H9 (cell line): ENCODE measurements at regions not wholly inside any gene's neighbourhood (a gene's known extent, or its start where the extent isn't known, plus 50 kb on each side); places are given as distances from the start of the nearest gene placed in this dataset.

Experiments
- DNase-seq: peaks from one replicate; pipeline ENCODE4 v3.0.0-alpha.2; 2017
- H2AFZ ChIP-seq: one replicate; pipeline ENCODE4 v1.6.1; 2013; ENCODE audit warnings: mild to moderate bottlenecking, low read length, control low read depth, moderate library complexity
- H2AK5ac ChIP-seq: 2 replicates; pipeline ENCODE4 v1.6.1; 2013; ENCODE audit warnings: low read length, control low read depth, mixed read lengths; ENCODE audit not compliant: insufficient read length
- H2BK120ac ChIP-seq: one replicate; pipeline ENCODE4 v1.6.1; 2013; ENCODE audit warnings: low read depth, mild to moderate bottlenecking, low read length, control low read depth, inconsistent platforms; ENCODE audit not compliant: poor library complexity, severe bottlenecking
- H2BK12ac ChIP-seq: 2 replicates; pipeline ENCODE4 v1.6.1; 2013; ENCODE audit warnings: low read length, control low read depth, mixed read lengths, low read depth; ENCODE audit not compliant: insufficient read length
- H2BK15ac ChIP-seq: 2 replicates; pipeline ENCODE4 v1.6.1; 2013; ENCODE audit warnings: low read depth, low read length, control low read depth
- H2BK20ac ChIP-seq: one replicate; pipeline ENCODE4 v1.6.1; 2013; ENCODE audit warnings: low read depth, mild to moderate bottlenecking, low read length, control low read depth, inconsistent platforms; ENCODE audit not compliant: poor library complexity, severe bottlenecking
- H2BK5ac ChIP-seq: 2 replicates; pipeline ENCODE4 v1.6.1; 2013; ENCODE audit warnings: low read length, control low read depth, mixed read lengths; ENCODE audit not compliant: insufficient read length
- H3K14ac ChIP-seq: 2 replicates; pipeline ENCODE4 v1.6.1; 2013; ENCODE audit warnings: low read length, control low read depth; ENCODE audit not compliant: insufficient read depth
- H3K18ac ChIP-seq: 2 replicates; pipeline ENCODE4 v1.6.1; 2013; ENCODE audit warnings: low read depth, mild to moderate bottlenecking, mixed read lengths, low read length, control low read depth; ENCODE audit not compliant: insufficient read length
- H3K23ac ChIP-seq: 2 replicates; pipeline ENCODE4 v1.6.1; 2013; ENCODE audit warnings: low read length, control low read depth, mixed read lengths, low read depth; ENCODE audit not compliant: insufficient read length
- H3K23me2 ChIP-seq: 2 replicates; pipeline ENCODE4 v1.6.1; 2013; ENCODE audit warnings: low read depth, mild to moderate bottlenecking, mixed read lengths, low read length, control low read depth; ENCODE audit not compliant: insufficient read length, poor library complexity, severe bottlenecking
- H3K27ac ChIP-seq: 2 replicates; pipeline ENCODE4 v1.5.1; 2013; ENCODE audit warnings: low read length, control low read depth, mixed read lengths, low read depth; ENCODE audit not compliant: insufficient read length
- H3K27me3 ChIP-seq: 2 replicates; pipeline ENCODE4 v1.6.1; 2013; ENCODE audit warnings: low read length, control low read depth, inconsistent platforms; ENCODE audit not compliant: insufficient read depth
- H3K4ac ChIP-seq: 2 replicates; pipeline ENCODE4 v1.6.1; 2013; ENCODE audit warnings: low read depth, mild to moderate bottlenecking, control low read depth, inconsistent platforms, low read length, moderate library complexity
- H3K4me1 ChIP-seq: 2 replicates; pipeline ENCODE4 v1.6.1; 2013; ENCODE audit warnings: low read length, control low read depth, inconsistent platforms; ENCODE audit not compliant: insufficient read depth
- H3K4me2 ChIP-seq: 2 replicates; pipeline ENCODE4 v1.6.1; 2013; ENCODE audit warnings: low read length, control low read depth, mixed read lengths; ENCODE audit not compliant: insufficient read length, insufficient read depth
- H3K56ac ChIP-seq: 2 replicates; pipeline ENCODE4 v1.6.1; 2013; ENCODE audit warnings: low read depth, mild to moderate bottlenecking, mixed read lengths, low read length, control low read depth; ENCODE audit not compliant: insufficient read length
- H3K79me1 ChIP-seq: 2 replicates; pipeline ENCODE4 v1.6.1; 2013; ENCODE audit warnings: low read depth, mild to moderate bottlenecking, moderate library complexity, low read length, control low read depth, inconsistent platforms; ENCODE audit not compliant: insufficient read depth, poor library complexity, severe bottlenecking
- H3K79me2 ChIP-seq: 2 replicates; pipeline ENCODE4 v1.6.1; 2013; ENCODE audit warnings: low read length, control low read depth, inconsistent platforms; ENCODE audit not compliant: insufficient read depth
- H3K9ac ChIP-seq: 2 replicates; pipeline ENCODE4 v1.6.1; 2013; ENCODE audit warnings: low read length, control low read depth, mixed read lengths; ENCODE audit not compliant: insufficient read length; ENCODE audit errors: extremely low read depth
- H3K9me3 ChIP-seq: one replicate; pipeline ENCODE4 v1.6.1; 2013; ENCODE audit warnings: low read depth, low read length, inconsistent platforms; ENCODE audit not compliant: control insufficient read depth
- H3T11ph ChIP-seq: one replicate; pipeline ENCODE4 v1.6.1; 2013; ENCODE audit warnings: mild to moderate bottlenecking, low read length, control low read depth, inconsistent platforms
- H4K20me1 ChIP-seq: one replicate; pipeline ENCODE4 v1.6.1; 2013; ENCODE audit not compliant: control insufficient read depth, insufficient read length, insufficient read depth
- H4K5ac ChIP-seq: 2 replicates; pipeline ENCODE4 v1.6.1; 2013; ENCODE audit warnings: low read depth, mild to moderate bottlenecking, mixed read lengths, low read length, control low read depth; ENCODE audit not compliant: insufficient read length
- H4K8ac ChIP-seq: replicated peaks from 2 replicates; pipeline ENCODE4 v1.6.1; 2013; ENCODE audit warnings: low read length, control low read depth, mixed read lengths, low read depth; ENCODE audit not compliant: insufficient read length
- H4K91ac ChIP-seq: 2 replicates; pipeline ENCODE4 v1.6.1; 2013; ENCODE audit warnings: low read depth, mild to moderate bottlenecking, moderate library complexity, mixed read lengths, low read length, control low read depth; ENCODE audit not compliant: insufficient read length
- H3K27ac Mint-ChIP-seq, 3 experiments: 2 replicates in 2 of 3; 3 replicates in 1 of 3; pipeline ENCODE4 v1.8.0; 2020 to 2021; ENCODE audit warnings: mixed read lengths in 3 of 3, mild to moderate bottlenecking in 1 of 3, moderate library complexity in 1 of 3
- H3K27me3 Mint-ChIP-seq: 2 replicates; pipeline ENCODE4 v1.8.0; 2021; ENCODE audit warnings: low read depth, mild to moderate bottlenecking, moderate library complexity, mixed read lengths
- H3K36me3 Mint-ChIP-seq, 3 experiments: 2 replicates in 2 of 3; 3 replicates in 1 of 3; pipeline ENCODE4 v1.8.0; 2020 to 2021; ENCODE audit warnings: low read depth in 3 of 3, mixed read lengths in 3 of 3; ENCODE audit not compliant: insufficient read depth in 1 of 3
- H3K4me1 Mint-ChIP-seq, 2 experiments: 2 replicates each; pipeline ENCODE4 v1.8.0; 2020; ENCODE audit warnings: mixed read lengths in 2 of 2
- H3K4me3 Mint-ChIP-seq, 2 experiments: 2 replicates in 1 of 2; 3 replicates in 1 of 2; pipeline ENCODE4 v1.8.0; 2020 to 2021; ENCODE audit warnings: mild to moderate bottlenecking in 2 of 2, mixed read lengths in 2 of 2, moderate library complexity in 1 of 2
- H3K9me3 Mint-ChIP-seq, 2 experiments: 2 replicates in 1 of 2; 3 replicates in 1 of 2; pipeline ENCODE4 v1.8.0; 2020; ENCODE audit warnings: mild to moderate bottlenecking in 2 of 2, mixed read lengths in 2 of 2, moderate library complexity in 1 of 2
- CTCF ChIP-seq: fragments of 200-600 bp; sonication (generic); conservative IDR thresholded peaks from 3 replicates; pipeline ENCODE4 v1.8.0; 2021; ENCODE audit warnings: antibody characterized with exemption, mild to moderate bottlenecking
- WGBS: extraction: QIAGEN DNeasy Blood & Tissue Kit; methylation state at CpG from one replicate; pipeline ENCODE4 v1.1.7; 2013; ENCODE audit warnings: missing lambda C conversion rate, low lambda C conversion rate, mixed read lengths; ENCODE audit not compliant: insufficient read length; ENCODE audit errors: extremely low coverage; 5-methylcytosine and 5-hydroxymethylcytosine counted together

GRCh38 chr5:136513430-136513829 lies 148.1 kb upstream of the TRPC7 start:
- H3K27me3 ChIP-seq: no peaks in the 10 kb centered on the region
- H4K8ac ChIP-seq: no peak overlapping the region
- Mint-ChIP-seq H3K4me3 (no peak overlapping the region), H3K27ac (no peak overlapping the region), H3K4me1 (peaks cover 0 to 8% of the 10 kb centered on the region in 2 experiments; a peak in 2 of 4 replicates), H3K36me3 (no peaks in the 10 kb centered on the region), H3K9me3 (no peaks in the 10 kb centered on the region), H3K27me3 (no peaks in the 10 kb centered on the region)
- no peak for TF ChIP-seq CTCF
- no peak overlapping the region for H2AFZ ChIP-seq
- no CpG with 5 or more reads among the region's 3 CpGs for WGBS
- no peak overlapping the region for H3T11ph ChIP-seq
- H3K4me1 ChIP-seq: peaks cover 2% of the 10 kb centered on the region; the same call in 1 of the 2 replicates
- no peaks in the 10 kb centered on the region for H3K79me2 ChIP-seq
- no peaks in the 10 kb centered on the region for H3K9me3 ChIP-seq
- no peak overlapping the region for H2BK20ac ChIP-seq
- no peaks in the 10 kb centered on the region for H4K20me1 ChIP-seq
- H3K27ac ChIP-seq: no peak overlapping the region
- H3K18ac ChIP-seq: no peak overlapping the region
- no peak overlapping the region for H4K91ac ChIP-seq
- no peak overlapping the region for H3K56ac ChIP-seq
- H3K4me2 ChIP-seq: no peak overlapping the region
- no peak overlapping the region for H2BK5ac ChIP-seq
- no peak overlapping the region for H2BK15ac ChIP-seq
- no peak overlapping the region for H3K14ac ChIP-seq
- H3K4ac ChIP-seq: no peak overlapping the region
- no peak overlapping the region for H2BK12ac ChIP-seq
- H3K23me2 ChIP-seq: no peaks in the 10 kb centered on the region
- no peak overlapping the region for H2AK5ac ChIP-seq
- no peak for DNase-seq
- H4K5ac ChIP-seq: no peak overlapping the region
- no peak overlapping the region for H3K9ac ChIP-seq
- no peak overlapping the region for H3K23ac ChIP-seq
- H2BK120ac ChIP-seq: no peak overlapping the region
- no peaks in the 10 kb centered on the region for H3K79me1 ChIP-seq
